HAP-1 (cell line): ENCODE measurements at regions not wholly inside any gene's neighbourhood (a gene's known extent, or its start where the extent isn't known, plus 50 kb on each side); places are given as distances from the start of the nearest gene placed in this dataset.

Source experiments
- DNase-seq, 2 experiments: peaks; one replicate each; pipeline ENCODE4 v3.0.0-alpha.2; 2016 to 2020; ENCODE audit warnings: low spot score in 2 of 2
- H3K27me3 ChIP-seq: fragments of 250-450 bp; sonication (Bioruptor Pico); 2 replicates; pipeline ENCODE4 v1.5.1; 2020; ENCODE audit warnings: low read depth, mild to moderate bottlenecking, moderate library complexity
- H3K36me3 ChIP-seq: fragments of 250-450 bp; sonication (Bioruptor Pico); replicated peaks from 2 replicates; pipeline ENCODE4 v1.5.1; 2020; ENCODE audit warnings: mild to moderate bottlenecking
- H3K4me1 ChIP-seq: fragments of 250-450 bp; sonication (Bioruptor Pico); 2 replicates; pipeline ENCODE4 v1.5.1; 2020; ENCODE audit warnings: mild to moderate bottlenecking
- H3K4me3 ChIP-seq: fragments of 250-450 bp; sonication (Bioruptor Pico); 2 replicates; pipeline ENCODE4 v1.5.1; 2020; ENCODE audit warnings: mild to moderate bottlenecking, moderate library complexity
- H3K9me3 ChIP-seq: fragments of 250-450 bp; sonication (Bioruptor Pico); 2 replicates; pipeline ENCODE4 v1.5.1; 2020; ENCODE audit warnings: mild to moderate bottlenecking, moderate library complexity
- in situ Hi-C: fragments of 300-500 bp; cut with MboI; formaldehyde crosslinking; loops from 3 replicates; pipeline ENCODE4 v1.14.3; 2020; ENCODE audit warnings: low sequenced_read_pairs, inconsistent platforms, mixed read lengths

- Histone ChIP-seq H3K4me3 (no peak overlapping the region), H3K9me3 (no peaks in the 10 kb centered on the region), H3K4me1 (peaks cover 8% of the 10 kb centered on the region), H3K27me3 (no peaks in the 10 kb centered on the region), H3K36me3 (no peaks in the 10 kb centered on the region)
- DNase-seq: no peak
- in situ Hi-C loops: no loop called here
Observed at GRCh38 chr7:22663721-22664120, 63.3 kb upstream of the IL6 start.

GRCh38 chr7:22663357-22663718 is 63.7 kb upstream of the IL6 start:
- Histone ChIP-seq H3K4me3 (no peak overlapping the region), H3K9me3 (no peaks in the 10 kb centered on the region), H3K27me3 (no peaks in the 10 kb centered on the region), H3K4me1 (peaks cover 7% of the 10 kb centered on the region), H3K36me3 (no peaks in the 10 kb centered on the region)
- in situ Hi-C loops: no loop called here
- no peak for DNase-seq

GRCh38 chr7:22662556-22663356 is 64.2 kb upstream of the IL6 start:
- Histone ChIP-seq H3K27me3 (no peaks in the 10 kb centered on the region), H3K36me3 (no peaks in the 10 kb centered on the region), H3K9me3 (no peaks in the 10 kb centered on the region), H3K4me1 (peaks cover 2% of the 10 kb centered on the region; the same call in 1 of the 2 replicates), H3K4me3 (no peak overlapping the region)
- no peak for DNase-seq
- in situ Hi-C loops: no loop called here

- H3K4me3 ChIP-seq: no peak overlapping the region
- H3K27me3 ChIP-seq: no peaks in the 10 kb centered on the region
- H3K36me3 ChIP-seq: no peaks in the 10 kb centered on the region
- H3K9me3 ChIP-seq: no peaks in the 10 kb centered on the region
- in situ Hi-C loops: no loop called here
- no peak for DNase-seq
- no peaks in the 10 kb centered on the region for H3K4me1 ChIP-seq
Observed at GRCh38 chr7:22662036-22662435, 65.0 kb upstream of the IL6 start.

- Histone ChIP-seq H3K9me3 (no peaks in the 10 kb centered on the region), H3K4me3 (no peak overlapping the region), H3K36me3 (no peaks in the 10 kb centered on the region), H3K27me3 (no peaks in the 10 kb centered on the region), H3K4me1 (no peaks in the 10 kb centered on the region)
- in situ Hi-C loops: no loop called here
- DNase-seq: no peak
Observed at GRCh38 chr7:22660732-22661131, 66.3 kb upstream of the IL6 start.

GRCh38 chr7:22660293-22660692 is 66.7 kb upstream of the IL6 start:
- Histone ChIP-seq H3K4me1 (no peaks in the 10 kb centered on the region), H3K4me3 (no peak overlapping the region), H3K27me3 (no peaks in the 10 kb centered on the region), H3K36me3 (no peaks in the 10 kb centered on the region), H3K9me3 (no peaks in the 10 kb centered on the region)
- no peak for DNase-seq
- in situ Hi-C loops: no loop called here

- Histone ChIP-seq H3K36me3 (no peaks in the 10 kb centered on the region), H3K4me1 (no peaks in the 10 kb centered on the region), H3K4me3 (no peak overlapping the region), H3K9me3 (no peaks in the 10 kb centered on the region), H3K27me3 (no peaks in the 10 kb centered on the region)
- in situ Hi-C loops: no loop called here
- DNase-seq: no peak
Observed at GRCh38 chr7:22659741-22660140, 67.3 kb upstream of the IL6 start.

GRCh38 chr7:22658031-22658430 is 69.0 kb upstream of the IL6 start:
- Histone ChIP-seq H3K4me3 (no peak overlapping the region), H3K9me3 (no peaks in the 10 kb centered on the region), H3K4me1 (no peaks in the 10 kb centered on the region), H3K27me3 (no peaks in the 10 kb centered on the region), H3K36me3 (no peaks in the 10 kb centered on the region)
- no peak for DNase-seq
- in situ Hi-C loops: no loop called here

GRCh38 chr7:22657479-22657878 is 69.5 kb upstream of the IL6 start:
- H3K27me3 ChIP-seq: no peaks in the 10 kb centered on the region
- no peak overlapping the region for H3K4me3 ChIP-seq
- no peaks in the 10 kb centered on the region for H3K4me1 ChIP-seq
- in situ Hi-C loops: no loop called here
- no peaks in the 10 kb centered on the region for H3K36me3 ChIP-seq
- no peaks in the 10 kb centered on the region for H3K9me3 ChIP-seq
- no peak for DNase-seq

- no peak overlapping the region for H3K4me3 ChIP-seq
- DNase-seq: no peak
- H3K36me3 ChIP-seq: no peaks in the 10 kb centered on the region
- no peaks in the 10 kb centered on the region for H3K4me1 ChIP-seq
- H3K9me3 ChIP-seq: no peaks in the 10 kb centered on the region
- in situ Hi-C loops: no loop called here
- no peaks in the 10 kb centered on the region for H3K27me3 ChIP-seq
Observed at GRCh38 chr7:22655781-22656180, 71.2 kb upstream of the IL6 start.

GRCh38 chr7:22654831-22655230 is 72.2 kb upstream of the IL6 start:
- DNase-seq: no peak
- no peaks in the 10 kb centered on the region for H3K9me3 ChIP-seq
- no peaks in the 10 kb centered on the region for H3K4me1 ChIP-seq
- in situ Hi-C loops: no loop called here
- no peaks in the 10 kb centered on the region for H3K36me3 ChIP-seq
- no peak overlapping the region for H3K4me3 ChIP-seq
- no peaks in the 10 kb centered on the region for H3K27me3 ChIP-seq

GRCh38 chr7:22653951-22654350 is 73.0 kb upstream of the IL6 start:
- Histone ChIP-seq H3K36me3 (no peaks in the 10 kb centered on the region), H3K4me1 (no peaks in the 10 kb centered on the region), H3K9me3 (no peaks in the 10 kb centered on the region), H3K27me3 (no peaks in the 10 kb centered on the region), H3K4me3 (no peak overlapping the region)
- in situ Hi-C loops: no loop called here
- no peak for DNase-seq

GRCh38 chr7:22651534-22652243 is 75.3 kb upstream of the IL6 start:
- no peaks in the 10 kb centered on the region for H3K9me3 ChIP-seq
- in situ Hi-C loops: no loop called here
- no peaks in the 10 kb centered on the region for H3K27me3 ChIP-seq
- no peaks in the 10 kb centered on the region for H3K4me1 ChIP-seq
- DNase-seq: no peak
- no peaks in the 10 kb centered on the region for H3K36me3 ChIP-seq
- no peak overlapping the region for H3K4me3 ChIP-seq

GRCh38 chr7:22651036-22651435 is 76.0 kb upstream of the IL6 start:
- Histone ChIP-seq H3K4me3 (no peak overlapping the region), H3K9me3 (no peaks in the 10 kb centered on the region), H3K36me3 (no peaks in the 10 kb centered on the region), H3K27me3 (no peaks in the 10 kb centered on the region), H3K4me1 (no peaks in the 10 kb centered on the region)
- no peak for DNase-seq
- in situ Hi-C loops: no loop called here
